HUES48 (cell line): ENCODE measurements at regions not wholly inside any gene's neighbourhood (a gene's known extent, or its start where the extent isn't known, plus 50 kb on each side); places are given as distances from the start of the nearest gene placed in this dataset.
"Not testable (repeated sequence)": the region's sequence is repeated elsewhere in the genome, so short reads cannot be mapped to it uniquely, and the experiment has no call there.

ENCODE experiments used
- H3K27ac ChIP-seq: one replicate; pipeline ENCODE4 v1.7.0; 2013; ENCODE audit warnings: low read depth, low read length, inconsistent platforms
- H3K27me3 ChIP-seq: 2 replicates; pipeline ENCODE4 v1.6.1; 2013; ENCODE audit warnings: mild to moderate bottlenecking, low read length; ENCODE audit not compliant: control insufficient read depth, insufficient read depth
- H3K36me3 ChIP-seq: 2 replicates; pipeline ENCODE4 v1.6.1; 2013; ENCODE audit warnings: low read length; ENCODE audit not compliant: control insufficient read depth, insufficient read depth
- H3K4me1 ChIP-seq: 2 replicates; pipeline ENCODE4 v1.6.1; 2013; ENCODE audit warnings: mild to moderate bottlenecking, low read length; ENCODE audit not compliant: control insufficient read depth, insufficient read depth
- H3K4me3 ChIP-seq: 2 replicates; pipeline ENCODE4 v1.5.1; 2013; ENCODE audit warnings: mild to moderate bottlenecking, low read depth, low read length
- H3K9ac ChIP-seq: 2 replicates; pipeline ENCODE4 v1.6.1; 2013; ENCODE audit warnings: mild to moderate bottlenecking, low read depth, low read length, moderate library complexity
- H3K9me3 ChIP-seq: 2 replicates; pipeline ENCODE4 v1.6.1; 2013; ENCODE audit warnings: low read length; ENCODE audit not compliant: control insufficient read depth, insufficient read depth

DNA sequence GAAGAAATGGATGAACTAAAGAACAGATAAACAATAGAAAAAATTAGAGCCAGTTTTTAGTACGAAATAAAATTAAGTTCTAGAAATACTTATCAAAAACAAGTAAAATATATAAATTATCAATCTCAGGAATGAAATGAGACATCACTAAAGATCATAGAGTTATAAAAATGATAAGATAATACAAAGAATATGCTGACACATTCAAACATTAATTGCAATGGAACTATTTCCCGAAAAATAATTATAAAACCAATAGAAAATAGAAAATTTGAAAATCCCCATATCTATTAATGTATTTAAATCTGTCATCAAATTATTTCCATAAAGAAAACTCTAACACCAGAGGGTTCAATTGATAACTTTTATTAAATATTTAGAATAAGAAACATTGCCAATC is 458.1 kb upstream of the MBL2 start:
- Histone ChIP-seq H3K36me3 (no peaks in the 10 kb centered on the region), H3K27ac (no peak overlapping the region)

DNA sequence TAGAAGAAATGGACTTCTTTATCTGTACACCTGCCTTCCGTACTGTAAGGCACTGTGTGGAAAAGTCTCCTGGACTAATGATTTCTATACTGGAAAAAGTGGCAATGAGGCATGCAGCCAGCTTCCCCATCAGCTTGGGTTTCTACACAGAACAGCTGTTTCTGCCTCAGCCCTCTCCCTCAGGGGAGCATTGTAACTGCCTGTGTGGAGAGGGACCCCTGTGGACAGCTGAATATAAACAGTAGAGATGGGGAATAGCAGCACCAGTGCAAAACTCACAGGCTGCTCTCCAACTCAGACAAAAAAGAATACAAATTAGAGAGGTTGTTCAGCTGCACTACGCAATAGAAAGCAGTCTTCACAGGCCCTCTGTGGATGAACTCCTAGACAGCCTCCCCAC is 451.3 kb upstream of the MBL2 start:
- no peak overlapping the region for H3K4me3 ChIP-seq
- H3K27me3 ChIP-seq = no peaks in the 10 kb centered on the region
- H3K9me3 ChIP-seq = peaks cover 13% of the 10 kb centered on the region
- H3K9ac ChIP-seq = no peak overlapping the region
- H3K4me1 ChIP-seq = peaks cover 19% of the 10 kb centered on the region
- H3K36me3 ChIP-seq = no peaks in the 10 kb centered on the region
- H3K27ac ChIP-seq = no peak overlapping the region

More for the DNA sequence above, 458.1 kb upstream of the MBL2 start:
- Histone ChIP-seq H3K4me3 (no peak overlapping the region), H3K27me3 (no peaks in the 10 kb centered on the region), H3K4me1 (peaks cover under 1% of the 10 kb centered on the region; the same call in 1 of the 2 replicates), H3K9ac (no peak overlapping the region), H3K9me3 (peaks cover 8% of the 10 kb centered on the region; the same call in 1 of the 2 replicates)

DNA sequence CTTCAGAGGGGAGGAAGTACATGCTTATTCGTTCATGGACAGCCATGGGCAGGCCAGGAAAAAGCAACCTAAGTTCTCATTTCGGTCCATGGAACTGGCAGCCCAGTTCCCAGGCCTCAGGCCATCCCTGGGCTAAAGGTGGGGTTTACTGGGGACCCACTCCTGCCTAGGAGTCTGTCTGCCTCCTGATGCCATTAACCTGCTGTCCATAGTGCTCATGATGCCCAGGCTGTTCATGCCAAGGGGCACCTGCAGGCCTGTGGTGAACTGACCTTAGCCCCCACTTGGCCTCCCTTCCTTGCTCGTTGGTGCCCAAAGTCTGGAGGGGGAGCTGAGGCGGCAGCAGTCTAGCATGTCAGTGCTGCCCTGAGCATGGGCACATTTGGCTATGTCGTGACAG is 450.2 kb upstream of the MBL2 start:
- H3K27me3 ChIP-seq = no peaks in the 10 kb centered on the region

DNA sequence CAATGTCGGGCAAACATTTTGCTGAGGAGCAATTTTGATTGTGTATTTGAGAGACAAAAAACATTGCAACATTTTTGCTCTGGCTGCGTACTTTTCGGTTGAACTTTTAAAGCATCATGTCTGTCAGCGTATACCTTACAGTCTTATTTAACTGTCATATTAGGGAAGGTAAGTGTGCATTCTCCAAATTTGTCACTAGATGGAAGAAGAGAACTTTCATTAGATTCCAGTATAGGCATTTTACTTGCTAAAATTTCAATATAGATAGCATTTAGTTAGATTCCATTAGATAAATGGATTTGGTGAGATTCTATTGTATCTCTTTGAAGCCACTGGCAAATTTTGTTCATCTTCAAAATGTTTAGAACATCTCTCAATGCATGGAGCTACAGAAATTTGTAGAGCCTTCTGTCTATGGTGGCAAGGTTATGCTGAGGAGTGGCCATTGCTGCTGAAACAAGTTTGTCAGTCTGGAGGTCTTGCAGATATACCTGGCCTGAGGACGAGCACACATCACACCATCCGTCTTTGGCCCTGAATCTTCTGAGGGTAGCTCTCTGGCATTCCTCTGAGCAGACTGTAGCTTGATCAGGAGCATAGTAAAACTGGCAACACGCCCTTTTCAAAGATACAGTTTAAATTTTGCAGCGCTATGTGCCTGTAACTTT is 437.5 kb upstream of the MBL2 start:
- Histone ChIP-seq H3K9me3 (peaks cover 6% of the 10 kb centered on the region), H3K4me3 (no peak overlapping the region), H3K27me3 (no peaks in the 10 kb centered on the region), H3K36me3 (no peaks in the 10 kb centered on the region), H3K9ac (no peak overlapping the region), H3K27ac (peak overlapping the region; percentile 51), H3K4me1 (peaks cover 5% of the 10 kb centered on the region)

More for the DNA sequence above, 450.2 kb upstream of the MBL2 start:
- Histone ChIP-seq H3K36me3 (no peaks in the 10 kb centered on the region), H3K9ac (no peak overlapping the region), H3K4me3 (no peak overlapping the region), H3K9me3 (peaks cover 13% of the 10 kb centered on the region), H3K4me1 (peaks cover 19% of the 10 kb centered on the region), H3K27ac (no peak overlapping the region)

DNA sequence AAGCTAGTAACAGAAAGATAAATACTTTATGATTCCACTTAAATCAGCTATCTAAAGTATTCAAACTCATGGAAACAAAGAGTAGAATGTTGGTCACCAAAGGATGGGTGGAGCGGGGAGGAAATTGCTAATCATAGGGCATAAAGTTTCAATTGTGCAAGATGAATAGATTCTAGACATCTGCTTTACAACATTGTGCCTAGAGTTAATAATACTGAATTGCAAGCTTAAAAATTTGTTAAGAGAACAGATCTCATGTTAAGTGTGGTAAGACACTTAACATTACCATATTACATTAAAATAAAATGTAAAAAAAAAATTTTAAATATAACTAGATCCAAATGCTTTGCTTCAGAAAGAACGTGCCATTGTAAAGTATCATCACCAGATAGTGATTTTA is 411.1 kb upstream of the MBL2 start:
- Histone ChIP-seq H3K9me3 (peaks cover 20% of the 10 kb centered on the region), H3K4me1 (no peaks in the 10 kb centered on the region), H3K4me3 (no peak overlapping the region), H3K27me3 (no peaks in the 10 kb centered on the region), H3K27ac (no peak overlapping the region), H3K36me3 (no peaks in the 10 kb centered on the region), H3K9ac (no peak overlapping the region)

DNA sequence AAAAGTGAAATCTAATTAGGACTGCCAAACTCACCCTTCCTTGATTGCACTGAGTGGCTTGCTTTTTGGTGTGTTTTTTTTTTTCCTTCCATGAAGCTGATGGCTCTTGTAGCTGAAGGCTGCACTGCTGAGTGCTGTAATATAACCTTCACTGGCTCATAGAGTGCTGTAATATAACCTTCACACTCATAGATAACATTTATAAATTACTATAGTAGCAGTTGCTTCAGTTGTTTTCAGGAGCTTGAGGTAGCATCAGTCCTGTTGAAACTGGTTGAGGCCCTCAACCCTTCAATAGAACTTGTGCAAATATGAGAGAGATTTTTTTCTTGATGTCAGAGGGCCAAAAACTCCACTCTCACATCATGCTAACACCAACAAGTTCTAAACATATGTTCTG is 404.9 kb upstream of the MBL2 start:
- H3K4me1 ChIP-seq = peaks cover 5% of the 10 kb centered on the region; the same call in 1 of the 2 replicates
- H3K27ac ChIP-seq = no peak overlapping the region
- H3K9me3 ChIP-seq = no peaks in the 10 kb centered on the region
- H3K4me3 ChIP-seq = no peak overlapping the region
- H3K9ac ChIP-seq = no peak overlapping the region
- H3K36me3 ChIP-seq = no peaks in the 10 kb centered on the region
- no peaks in the 10 kb centered on the region for H3K27me3 ChIP-seq

DNA sequence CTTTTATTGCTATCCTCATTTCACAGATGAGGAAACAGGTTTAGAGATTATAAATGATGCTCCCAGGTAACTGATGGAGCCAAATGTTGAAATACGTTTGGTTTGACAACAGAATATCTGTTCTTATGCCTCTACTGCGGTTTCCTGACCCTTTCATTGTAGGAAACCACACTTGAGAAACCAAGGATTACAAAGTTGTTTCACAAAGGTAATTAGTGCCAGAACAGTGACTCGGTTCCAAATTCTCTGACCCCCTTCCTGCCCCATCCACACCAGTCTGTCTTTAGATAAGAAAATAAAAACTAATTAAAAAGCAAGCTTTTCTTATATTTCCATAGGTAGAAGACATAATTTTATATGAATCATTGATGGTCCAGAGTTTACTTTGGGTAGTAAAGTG is 393.7 kb upstream of the MBL2 start:
- no peaks in the 10 kb centered on the region for H3K27me3 ChIP-seq
- no peaks in the 10 kb centered on the region for H3K4me1 ChIP-seq
- H3K9ac ChIP-seq = no peak overlapping the region
- H3K4me3 ChIP-seq = no peak overlapping the region
- H3K36me3 ChIP-seq = no peaks in the 10 kb centered on the region
- no peak overlapping the region for H3K27ac ChIP-seq
- no peaks in the 10 kb centered on the region for H3K9me3 ChIP-seq

DNA sequence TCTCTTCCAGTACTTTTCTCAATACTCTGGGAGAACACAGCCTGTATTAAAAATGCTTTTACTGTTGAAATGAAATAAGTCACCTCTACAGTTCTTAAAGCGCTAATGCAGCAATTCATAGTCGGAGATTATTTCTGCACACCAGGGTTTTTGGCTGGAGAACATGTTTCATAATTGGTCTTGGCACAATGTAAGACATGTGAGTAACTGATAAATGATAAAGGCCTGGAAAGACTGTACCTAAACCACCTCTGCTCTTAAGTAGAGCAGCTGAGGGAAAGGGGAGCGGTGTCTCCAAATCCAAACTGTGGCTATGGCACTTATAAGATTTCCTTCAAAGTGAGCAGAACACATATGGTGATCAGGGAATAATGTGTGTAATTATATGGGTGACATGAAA is 390.3 kb upstream of the MBL2 start:
- no peaks in the 10 kb centered on the region for H3K36me3 ChIP-seq
- H3K27me3 ChIP-seq = no peaks in the 10 kb centered on the region
- H3K4me1 ChIP-seq = no peaks in the 10 kb centered on the region
- H3K4me3 ChIP-seq = no peak overlapping the region
- no peaks in the 10 kb centered on the region for H3K9me3 ChIP-seq
- H3K9ac ChIP-seq = no peak overlapping the region
- no peak overlapping the region for H3K27ac ChIP-seq

DNA sequence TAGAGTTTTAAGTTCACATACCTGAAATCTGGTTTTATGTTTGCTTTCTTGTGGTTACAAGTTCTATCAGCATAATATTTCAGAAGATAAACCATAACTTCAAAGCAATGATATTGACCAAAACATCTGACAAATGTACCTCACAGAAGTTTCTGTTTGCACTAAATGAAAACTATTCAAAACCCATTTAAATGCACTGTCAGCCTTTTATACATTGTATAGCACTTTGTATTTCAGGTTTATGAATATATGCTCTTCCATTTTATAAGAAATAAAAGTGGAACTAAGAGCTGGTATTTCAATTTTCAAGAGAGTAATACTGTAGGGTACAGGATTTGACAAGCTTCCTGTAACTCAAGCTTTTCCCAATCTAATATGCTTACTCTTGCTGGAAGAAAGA is 388.6 kb upstream of the MBL2 start:
- Histone ChIP-seq H3K27ac (no peak overlapping the region), H3K4me1 (no peaks in the 10 kb centered on the region), H3K9me3 (no peaks in the 10 kb centered on the region), H3K27me3 (no peaks in the 10 kb centered on the region), H3K36me3 (no peaks in the 10 kb centered on the region), H3K9ac (no peak overlapping the region), H3K4me3 (no peak overlapping the region)

DNA sequence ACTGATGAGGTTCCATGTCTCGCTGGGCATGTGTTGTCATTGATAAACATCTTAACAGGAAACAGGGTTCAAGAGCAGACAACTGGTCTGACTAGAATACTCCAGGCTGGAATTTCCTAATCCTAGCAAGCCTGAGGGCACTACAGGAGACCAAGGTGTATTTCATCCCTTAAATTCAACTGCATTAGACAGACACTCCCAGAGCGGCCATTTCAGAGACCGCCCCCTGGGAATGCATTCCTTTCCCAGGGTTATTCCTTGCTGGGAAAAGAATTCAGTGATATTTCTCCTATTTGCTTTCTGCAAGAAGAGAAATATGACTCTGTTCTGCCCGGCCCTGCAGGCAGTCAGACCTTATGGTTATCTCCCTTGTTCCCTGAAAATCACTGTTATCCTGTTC is 383.1 kb upstream of the MBL2 start:
- not testable (repeated sequence) for H3K4me3 ChIP-seq, H3K27ac ChIP-seq, H3K4me1 ChIP-seq, H3K36me3 ChIP-seq, H3K9ac ChIP-seq, H3K9me3 ChIP-seq
- peaks cover 25% of the 10 kb centered on the region for H3K27me3 ChIP-seq

DNA sequence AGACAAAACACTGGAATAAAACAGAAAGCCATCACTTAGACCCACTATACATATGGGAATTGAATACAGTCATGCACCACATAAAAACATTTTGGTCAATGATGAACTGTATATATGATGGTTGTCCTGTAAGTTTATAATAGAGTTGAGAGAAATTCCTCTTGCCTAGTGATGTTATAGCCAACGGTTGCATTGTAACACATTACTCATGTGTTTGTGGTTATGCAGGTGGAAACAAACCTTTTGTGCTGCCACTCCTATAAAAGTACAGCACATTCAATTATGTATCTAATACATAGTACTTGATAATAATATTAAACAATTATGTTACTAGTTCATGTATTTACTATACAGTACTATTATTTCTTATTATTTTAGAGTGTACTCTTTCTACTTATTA is 381.2 kb upstream of the MBL2 start:
- Histone ChIP-seq H3K4me3 (no peak overlapping the region), H3K4me1 (no peaks in the 10 kb centered on the region), H3K27ac (no peak overlapping the region), H3K9me3 (no peaks in the 10 kb centered on the region), H3K36me3 (no peaks in the 10 kb centered on the region), H3K27me3 (peaks cover 42% of the 10 kb centered on the region), H3K9ac (no peak overlapping the region)
